GM12878 (cell line): ENCODE measurements at regions not wholly inside any gene's neighbourhood (a gene's known extent, or its start where the extent isn't known, plus 50 kb on each side); places are given as distances from the start of the nearest gene placed in this dataset.

Experiments
- ATF7 ChIP-seq: fragments of 450-650 bp; IDR thresholded peaks from 2 replicates; pipeline ENCODE4 v1.6.1; 2016; ENCODE audit warnings: low read depth, mild to moderate bottlenecking
- EGR1 ChIP-seq, 2 experiments: IDR thresholded peaks; 1 replicate in 1 of 2; 2 replicates in 1 of 2; pipeline ENCODE4 v1.6.1; 2011 to 2012; ENCODE audit warnings: low read depth in 2 of 2, low read length in 2 of 2, borderline replicate concordance in 1 of 2, mild to moderate bottlenecking in 1 of 2, moderate library complexity in 1 of 2
- ESRRA ChIP-seq: IDR thresholded peaks from 2 replicates; pipeline ENCODE4 v1.6.1; 2012; ENCODE audit warnings: mild to moderate bottlenecking, low read length, improper control_type of control experiment
- SMC3 ChIP-seq: IDR thresholded peaks from 2 replicates; pipeline ENCODE4 v1.6.1; 2011; ENCODE audit warnings: low read length, improper control_type of control experiment, borderline replicate concordance

DNA sequence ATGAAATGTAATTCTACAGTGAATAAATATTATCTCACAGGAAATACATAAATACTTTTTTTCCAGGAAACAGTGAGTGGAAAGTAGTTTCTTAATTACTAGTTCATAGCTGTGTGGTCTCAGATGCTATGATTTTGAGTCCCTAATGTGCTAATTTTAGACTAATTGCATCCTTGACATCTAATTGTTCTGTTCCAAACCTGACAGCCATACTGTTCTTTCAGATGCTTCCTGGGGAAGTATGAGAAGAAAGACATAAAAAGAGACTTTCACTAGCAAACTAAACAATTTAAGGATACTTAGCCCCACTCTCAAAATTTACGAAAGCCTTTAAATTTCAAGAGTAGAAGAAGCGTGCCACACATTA is 350.9 kb upstream of the CDH20 start:
- TF ChIP-seq EGR1 (IDR thresholded peaks at IDR 0.05; ENCODE audit: borderline replicate concordance in 1 of 2, low read depth in 2 of 2, low read length in 2 of 2) (no peak), ATF7 (no peak), SMC3 (no peak), ESRRA (no peak)
